Karpas-422 (cell line): ENCODE measurements at regions not wholly inside any gene's neighbourhood (a gene's known extent, or its start where the extent isn't known, plus 50 kb on each side); places are given as distances from the start of the nearest gene placed in this dataset.

Experiments used
- DNase-seq: peaks from one replicate; pipeline ENCODE4 v3.0.0-alpha.2; 2015
- H2AFZ ChIP-seq: fragments of 200-600 bp; sonication (generic); 2 replicates; pipeline ENCODE4 v1.6.1; 2014; ENCODE audit warnings: antibody characterized with exemption, low read length, mixed read lengths
- H3K27ac ChIP-seq: fragments of 200-600 bp; sonication (generic); 2 replicates; pipeline ENCODE4 v1.5.1; 2014; ENCODE audit warnings: mild to moderate bottlenecking, low read length, moderate library complexity
- H3K27me3 ChIP-seq: fragments of 200-600 bp; sonication (generic); 2 replicates; pipeline ENCODE4 v1.6.1; 2014; ENCODE audit warnings: low read length, mixed read lengths
- H3K36me3 ChIP-seq: fragments of 200-600 bp; sonication (generic); 2 replicates; pipeline ENCODE4 v1.6.1; 2014; ENCODE audit warnings: low read length, mixed read lengths; ENCODE audit not compliant: insufficient read depth
- H3K4me1 ChIP-seq: fragments of 200-600 bp; sonication (generic); 2 replicates; pipeline ENCODE4 v1.6.1; 2014; ENCODE audit warnings: mild to moderate bottlenecking, low read length, mixed read lengths
- H3K4me2 ChIP-seq: fragments of 200-600 bp; sonication (generic); 2 replicates; pipeline ENCODE4 v1.6.1; 2014; ENCODE audit warnings: low read length, low read depth, mild to moderate bottlenecking; ENCODE audit not compliant: poor library complexity, severe bottlenecking
- H3K4me3 ChIP-seq: fragments of 200-600 bp; sonication (generic); 2 replicates; pipeline ENCODE4 v1.5.1; 2014; ENCODE audit warnings: mild to moderate bottlenecking, antibody characterized with exemption, low read length, mixed read lengths
- H3K79me2 ChIP-seq: fragments of 200-600 bp; sonication (generic); 2 replicates; pipeline ENCODE4 v1.6.1; 2014; ENCODE audit warnings: mild to moderate bottlenecking, low read length, mixed read lengths
- H3K9ac ChIP-seq: fragments of 200-600 bp; sonication (generic); 2 replicates; pipeline ENCODE4 v1.6.0; 2014; ENCODE audit warnings: low read length
- H3K9me2 ChIP-seq: fragments of 200-600 bp; sonication (generic), shearing (Covaris generic); replicated peaks from 2 replicates; pipeline ENCODE4 v1.6.0; 2014; ENCODE audit warnings: mild to moderate bottlenecking, low read length, moderate library complexity; ENCODE audit not compliant: insufficient read depth
- H3K9me3 ChIP-seq: fragments of 300-700, 200-600 bp; sonication (generic); 2 replicates; pipeline ENCODE4 v1.6.1; 2014; ENCODE audit warnings: low read length, mixed read lengths
- H4K20me1 ChIP-seq: fragments of 200-600 bp; sonication (generic); 2 replicates; pipeline ENCODE4 v1.6.1; 2014; ENCODE audit warnings: mild to moderate bottlenecking, antibody characterized with exemption, low read length, low read depth; ENCODE audit not compliant: insufficient read depth

GRCh38 chr7:82757-83155, 109.6 kb upstream of the FAM20C start:
- H3K36me3 ChIP-seq = no peaks in the 10 kb centered on the region
- peaks cover 4% of the 10 kb centered on the region; the same call in 1 of the 2 replicates for H4K20me1 ChIP-seq
- H3K9me2 ChIP-seq = no peaks in the 10 kb centered on the region
- no peak overlapping the region for H2AFZ ChIP-seq
- H3K9ac ChIP-seq = no peak overlapping the region
- H3K27me3 ChIP-seq = no peaks in the 10 kb centered on the region
- DNase-seq = no peak
- no peaks in the 10 kb centered on the region; the same call in 1 of the 2 replicates for H3K4me1 ChIP-seq
- no peak overlapping the region for H3K27ac ChIP-seq
- no peak overlapping the region for H3K4me2 ChIP-seq
- no peak overlapping the region for H3K4me3 ChIP-seq
- no peaks in the 10 kb centered on the region for H3K9me3 ChIP-seq
- no peaks in the 10 kb centered on the region for H3K79me2 ChIP-seq

- no peaks in the 10 kb centered on the region; the same call in 1 of the 2 replicates for H3K4me1 ChIP-seq
- H3K4me2 ChIP-seq = no peak overlapping the region
- no peaks in the 10 kb centered on the region for H3K9me3 ChIP-seq
- peaks cover 4% of the 10 kb centered on the region; the same call in 1 of the 2 replicates for H4K20me1 ChIP-seq
- no peaks in the 10 kb centered on the region for H3K27me3 ChIP-seq
- no peak overlapping the region for H2AFZ ChIP-seq
- H3K4me3 ChIP-seq = no peak overlapping the region
- H3K27ac ChIP-seq = no peak overlapping the region
- no peak overlapping the region for H3K9ac ChIP-seq
- H3K36me3 ChIP-seq = no peaks in the 10 kb centered on the region
- no peak for DNase-seq
- no peaks in the 10 kb centered on the region for H3K79me2 ChIP-seq
- no peaks in the 10 kb centered on the region for H3K9me2 ChIP-seq
Observed at GRCh38 chr7:83441-83840, 108.9 kb upstream of the FAM20C start.

- Histone ChIP-seq H4K20me1 (peaks cover 4% of the 10 kb centered on the region; the same call in 1 of the 2 replicates), H3K9me3 (no peaks in the 10 kb centered on the region), H3K27ac (no peak overlapping the region), H3K4me3 (no peak overlapping the region), H3K27me3 (no peaks in the 10 kb centered on the region), H3K4me2 (no peak overlapping the region), H3K36me3 (no peaks in the 10 kb centered on the region), H3K4me1 (no peaks in the 10 kb centered on the region; the same call in 1 of the 2 replicates), H3K79me2 (no peaks in the 10 kb centered on the region), H2AFZ (no peak overlapping the region), H3K9ac (no peak overlapping the region), H3K9me2 (no peaks in the 10 kb centered on the region)
- DNase-seq = no peak
Observed at GRCh38 chr7:83861-84632, 108.3 kb upstream of the FAM20C start.

- H3K79me2 ChIP-seq = no peaks in the 10 kb centered on the region
- H3K4me2 ChIP-seq = no peak overlapping the region
- no peaks in the 10 kb centered on the region for H3K36me3 ChIP-seq
- no peak overlapping the region for H3K27ac ChIP-seq
- H4K20me1 ChIP-seq = peaks cover 4% of the 10 kb centered on the region; the same call in 1 of the 2 replicates
- no peak overlapping the region for H3K4me3 ChIP-seq
- no peak overlapping the region for H3K9ac ChIP-seq
- H3K9me3 ChIP-seq = no peaks in the 10 kb centered on the region
- no peaks in the 10 kb centered on the region; the same call in 1 of the 2 replicates for H3K4me1 ChIP-seq
- DNase-seq = no peak
- no peaks in the 10 kb centered on the region for H3K9me2 ChIP-seq
- no peaks in the 10 kb centered on the region for H3K27me3 ChIP-seq
- no peak overlapping the region for H2AFZ ChIP-seq
Observed at GRCh38 chr7:84633-85020, 107.7 kb upstream of the FAM20C start.

- Histone ChIP-seq H3K4me2 (no peak overlapping the region), H4K20me1 (peaks cover 4% of the 10 kb centered on the region; the same call in 1 of the 2 replicates), H3K79me2 (no peaks in the 10 kb centered on the region), H3K4me3 (no peak overlapping the region), H3K4me1 (no peaks in the 10 kb centered on the region; the same call in 1 of the 2 replicates), H3K9me3 (no peaks in the 10 kb centered on the region), H3K36me3 (no peaks in the 10 kb centered on the region), H3K27me3 (no peaks in the 10 kb centered on the region), H3K9ac (no peak overlapping the region), H3K27ac (no peak overlapping the region), H3K9me2 (no peaks in the 10 kb centered on the region), H2AFZ (no peak overlapping the region)
- DNase-seq = no peak
Observed at GRCh38 chr7:85074-85882, 107.1 kb upstream of the FAM20C start.

- no peak overlapping the region for H3K4me2 ChIP-seq
- H3K36me3 ChIP-seq = no peaks in the 10 kb centered on the region
- no peak overlapping the region for H3K4me3 ChIP-seq
- H4K20me1 ChIP-seq = peaks cover 1% of the 10 kb centered on the region; the same call in 1 of the 2 replicates
- peak; percentile 7 for DNase-seq
- H2AFZ ChIP-seq = no peak overlapping the region
- H3K9ac ChIP-seq = no peak overlapping the region
- H3K4me1 ChIP-seq = no peaks in the 10 kb centered on the region; the same call in 1 of the 2 replicates
- H3K27me3 ChIP-seq = no peaks in the 10 kb centered on the region
- no peak overlapping the region for H3K27ac ChIP-seq
- H3K9me2 ChIP-seq = no peaks in the 10 kb centered on the region
- no peaks in the 10 kb centered on the region for H3K9me3 ChIP-seq
- H3K79me2 ChIP-seq = no peaks in the 10 kb centered on the region
Observed at GRCh38 chr7:85883-86515, 106.4 kb upstream of the FAM20C start.

- no peaks in the 10 kb centered on the region for H3K27me3 ChIP-seq
- H3K36me3 ChIP-seq = no peaks in the 10 kb centered on the region
- H3K79me2 ChIP-seq = no peaks in the 10 kb centered on the region
- H3K4me1 ChIP-seq = no peaks in the 10 kb centered on the region; the same call in 1 of the 2 replicates
- H3K4me2 ChIP-seq = no peak overlapping the region
- no peaks in the 10 kb centered on the region for H4K20me1 ChIP-seq
- H3K4me3 ChIP-seq = no peak overlapping the region
- H2AFZ ChIP-seq = no peak overlapping the region
- H3K9me2 ChIP-seq = no peaks in the 10 kb centered on the region
- DNase-seq = peak; percentile 38
- H3K9ac ChIP-seq = no peak overlapping the region
- no peaks in the 10 kb centered on the region for H3K9me3 ChIP-seq
- no peak overlapping the region for H3K27ac ChIP-seq
Observed at GRCh38 chr7:86629-87028, 105.7 kb upstream of the FAM20C start.

GRCh38 chr7:87047-87446, 105.3 kb upstream of the FAM20C start:
- Histone ChIP-seq H3K79me2 (no peaks in the 10 kb centered on the region), H3K9ac (no peak overlapping the region), H4K20me1 (no peaks in the 10 kb centered on the region), H3K36me3 (no peaks in the 10 kb centered on the region), H2AFZ (no peak overlapping the region), H3K9me3 (no peaks in the 10 kb centered on the region), H3K4me1 (no peaks in the 10 kb centered on the region; the same call in 1 of the 2 replicates), H3K4me3 (no peak overlapping the region), H3K4me2 (no peak overlapping the region), H3K27me3 (no peaks in the 10 kb centered on the region), H3K27ac (no peak overlapping the region), H3K9me2 (no peaks in the 10 kb centered on the region)
- no peak for DNase-seq
